ENCODE measurements at regions not wholly inside any gene's neighbourhood (a gene's known extent, or its start where the extent isn't known, plus 50 kb on each side); places are given as distances from the start of the nearest gene placed in this dataset.

- TF ChIP-seq EZH2 (IDR thresholded peaks at IDR 0.05) (no peak), POLR2AphosphoS5 (IDR thresholded peaks at IDR 0.05; ENCODE audit: borderline replicate concordance, low read depth, low read length) (no peak)
These were observed 909.2 kb downstream of the CCDC85A start for GRCh38 chr2:57093020-57093419.
